IMR-90 (cell line): ENCODE measurements at regions not wholly inside any gene's neighbourhood (a gene's known extent, or its start where the extent isn't known, plus 50 kb on each side); places are given as distances from the start of the nearest gene placed in this dataset.

Experiments used
- BHLHE40 ChIP-seq: fragments of 150-350 bp; IDR thresholded peaks from 2 replicates; pipeline ENCODE4 v1.6.1; 2016; ENCODE audit warnings: mild to moderate bottlenecking, low read depth, low read length
- CEBPB ChIP-seq: IDR thresholded peaks from 2 replicates; pipeline ENCODE4 v1.6.1; 2012; ENCODE audit warnings: low read depth, low read length, improper control_type of control experiment
- CHD1 ChIP-seq: IDR thresholded peaks from 2 replicates; pipeline ENCODE4 v1.6.1; 2012; ENCODE audit warnings: low read depth, low read length, improper control_type of control experiment
- CTCF ChIP-seq: conservative IDR thresholded peaks from 2 replicates; pipeline ENCODE4 v1.5.1; 2012; ENCODE audit warnings: mild to moderate bottlenecking, low read depth, low read length, improper control_type of control experiment
- FOS ChIP-seq: fragments of 150-350 bp; IDR thresholded peaks from 2 replicates; pipeline ENCODE4 v1.6.1; 2016; ENCODE audit warnings: low read depth, low read length
- MAZ ChIP-seq: IDR thresholded peaks from 2 replicates; pipeline ENCODE4 v1.6.1; 2012; ENCODE audit warnings: low read depth, mild to moderate bottlenecking, low read length, improper control_type of control experiment, moderate library complexity, borderline replicate concordance
- MXI1 ChIP-seq: IDR thresholded peaks from 2 replicates; pipeline ENCODE4 v1.6.1; 2012; ENCODE audit warnings: low read depth, mild to moderate bottlenecking, low read length, moderate library complexity, borderline replicate concordance
- POLR2A ChIP-seq: IDR thresholded peaks from 2 replicates; pipeline ENCODE4 v1.6.1; 2012; ENCODE audit warnings: mild to moderate bottlenecking, low read depth, low read length
- RAD21 ChIP-seq: IDR thresholded peaks from 2 replicates; pipeline ENCODE4 v1.6.1; 2012; ENCODE audit warnings: low read length, improper control_type of control experiment
- RFX5 ChIP-seq: IDR thresholded peaks from 2 replicates; pipeline ENCODE4 v1.8.0; 2012; ENCODE audit warnings: low read depth, mild to moderate bottlenecking, low read length, moderate library complexity
- USF2 ChIP-seq: fragments of 150-350 bp; IDR thresholded peaks from 2 replicates; pipeline ENCODE4 v1.6.1; 2017; ENCODE audit warnings: mild to moderate bottlenecking, antibody characterized with exemption, low read length, low read depth

- no peak for TF ChIP-seq CTCF
- no peak for TF ChIP-seq POLR2A
- no peak for TF ChIP-seq FOS
- TF ChIP-seq BHLHE40, result no peak
- TF ChIP-seq RFX5, result no peak
- no peak for TF ChIP-seq MAZ
- TF ChIP-seq MXI1, result no peak
- TF ChIP-seq USF2, result no peak
- TF ChIP-seq CEBPB, result no peak
- TF ChIP-seq CHD1, result no peak
- TF ChIP-seq RAD21, result no peak
These were observed 159.2 kb downstream of the ZDHHC21 start for GRCh38 chr9:14533867-14534640.
